HK-2 (cell line): ENCODE measurements at regions not wholly inside any gene's neighbourhood (a gene's known extent, or its start where the extent isn't known, plus 50 kb on each side); places are given as distances from the start of the nearest gene placed in this dataset.
A peak's percentile ranks its signal among the peaks of the same experiment; 100 is the strongest.

ENCODE experiments used
- DNase-seq: peaks from one replicate; pipeline ENCODE4 v3.0.0-alpha.2; 2018; ENCODE audit not compliant: unreplicated experiment

- no peak for DNase-seq
Measured at GRCh38 chr1:47703156-47703825, 265.4 kb downstream of the FOXD2 start.

- no peak for DNase-seq
Measured at GRCh38 chr1:47703981-47704596, 266.2 kb downstream of the FOXD2 start.

- DNase-seq, result no peak
Measured at GRCh38 chr1:47705517-47706130, 267.8 kb downstream of the FOXD2 start.

GRCh38 chr1:47707503-47707902 lies 269.7 kb downstream of the FOXD2 start:
- DNase-seq, result no peak

GRCh38 chr1:47708019-47708535 lies 270.2 kb downstream of the FOXD2 start:
- DNase-seq, result no peak

GRCh38 chr1:47708658-47709018 lies 270.8 kb downstream of the FOXD2 start:
- no peak for DNase-seq

- peak; percentile 35 for DNase-seq
Measured at GRCh38 chr1:47709019-47709871, 271.4 kb downstream of the FOXD2 start.

GRCh38 chr1:47709872-47710231 lies 272.0 kb downstream of the FOXD2 start:
- DNase-seq, result no peak

GRCh38 chr1:47710329-47711071 lies 272.7 kb downstream of the FOXD2 start:
- DNase-seq, result peak; percentile 74
